ENCODE measurements at regions not wholly inside any gene's neighbourhood (a gene's known extent, or its start where the extent isn't known, plus 50 kb on each side); places are given as distances from the start of the nearest gene placed in this dataset.
"Not testable (repeated sequence)": the region's sequence is repeated elsewhere in the genome, so short reads cannot be mapped to it uniquely, and the experiment has no call there.

DNA sequence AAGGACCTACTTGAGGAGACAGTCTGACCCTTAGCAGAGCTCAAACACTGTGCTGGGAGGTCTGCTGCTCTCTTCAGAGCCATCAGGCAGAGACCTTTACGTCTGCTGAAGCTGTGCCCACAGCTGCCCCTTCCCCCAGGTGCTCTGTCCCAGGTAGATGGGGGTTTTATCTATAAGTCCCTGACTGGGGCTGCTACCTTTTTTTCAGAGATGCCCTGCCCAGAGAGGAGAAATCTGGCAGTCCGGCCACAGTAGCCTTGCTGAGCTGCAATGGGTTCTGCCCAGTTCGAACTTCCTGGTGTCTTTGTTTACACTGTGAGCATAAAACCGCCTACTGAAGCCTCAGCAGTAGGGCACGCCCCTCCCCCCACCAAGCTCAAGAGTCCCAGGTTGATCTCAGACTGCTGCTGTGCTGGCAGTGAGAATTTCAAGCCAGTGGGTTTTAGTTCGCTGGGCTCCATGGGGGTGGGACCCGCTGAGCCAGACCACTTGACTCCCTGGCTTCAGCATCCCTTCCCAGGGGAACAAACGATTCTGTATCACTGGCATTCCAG lies 381.2 kb downstream of the XPNPEP1 start:
- TF ChIP-seq, protein P1, sequence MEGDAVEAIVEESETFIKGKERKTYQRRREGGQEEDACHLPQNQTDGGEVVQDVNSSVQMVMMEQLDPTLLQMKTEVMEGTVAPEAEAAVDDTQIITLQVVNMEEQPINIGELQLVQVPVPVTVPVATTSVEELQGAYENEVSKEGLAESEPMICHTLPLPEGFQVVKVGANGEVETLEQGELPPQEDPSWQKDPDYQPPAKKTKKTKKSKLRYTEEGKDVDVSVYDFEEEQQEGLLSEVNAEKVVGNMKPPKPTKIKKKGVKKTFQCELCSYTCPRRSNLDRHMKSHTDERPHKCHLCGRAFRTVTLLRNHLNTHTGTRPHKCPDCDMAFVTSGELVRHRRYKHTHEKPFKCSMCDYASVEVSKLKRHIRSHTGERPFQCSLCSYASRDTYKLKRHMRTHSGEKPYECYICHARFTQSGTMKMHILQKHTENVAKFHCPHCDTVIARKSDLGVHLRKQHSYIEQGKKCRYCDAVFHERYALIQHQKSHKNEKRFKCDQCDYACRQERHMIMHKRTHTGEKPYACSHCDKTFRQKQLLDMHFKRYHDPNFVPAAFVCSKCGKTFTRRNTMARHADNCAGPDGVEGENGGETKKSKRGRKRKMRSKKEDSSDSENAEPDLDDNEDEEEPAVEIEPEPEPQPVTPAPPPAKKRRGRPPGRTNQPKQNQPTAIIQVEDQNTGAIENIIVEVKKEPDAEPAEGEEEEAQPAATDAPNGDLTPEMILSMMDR (conservative IDR thresholded peaks at IDR 0.05 in 1 of 2, IDR thresholded peaks at IDR 0.05 in 1 of 2; ENCODE audit: extremely low read depth in 1 of 2, insufficient read depth in 1 of 2, low read depth in 1 of 2, low read length in 2 of 2): not testable (repeated sequence)
- not testable (repeated sequence) for TF ChIP-seq EZH2 (IDR thresholded peaks at IDR 0.05; ENCODE audit: borderline replicate concordance, low read length)
